H1 (cell line): ENCODE measurements at regions not wholly inside any gene's neighbourhood (a gene's known extent, or its start where the extent isn't known, plus 50 kb on each side); places are given as distances from the start of the nearest gene placed in this dataset.
"Not testable (repeated sequence)": the region's sequence is repeated elsewhere in the genome, so short reads cannot be mapped to it uniquely, and the experiment has no call there.

Experiments
- CTCF ChIA-PET: fragments of 300-600 bp; sonication (Branson Sonifier 250); formaldehyde crosslinking; loops from one replicate; lab custom pipeline; 2021; ENCODE audit not compliant: partially characterized antibody; lab: Charles Lee
- POLR2A ChIA-PET: fragments of 300-600 bp; sonication (Branson Sonifier 250); formaldehyde crosslinking; loops from one replicate; lab custom pipeline; 2021; ENCODE audit warnings: inconsistent platforms; ENCODE audit not compliant: partially characterized antibody; lab: Charles Lee
- DNase-seq, 2 experiments: peaks; one replicate each; pipeline versions ENCODE4 v3.0.0 to v3.0.0-alpha.2; 2010 to 2022; ENCODE audit warnings: low spot score in 2 of 2, low read depth in 1 of 2, mixed read lengths in 1 of 2
- FAIRE-seq: peaks from 2 replicates; lab custom pipeline; 2011; peaks lifted over from hg19 to GRCh38; lab: Jason Lieb, UNC
- H2AFZ ChIP-seq: 2 replicates; pipeline ENCODE4 v1.8.1; 2012; ENCODE audit warnings: low read length, inconsistent platforms
- H2AK5ac ChIP-seq: 2 replicates; pipeline ENCODE4 v1.6.1; 2013; ENCODE audit warnings: low read depth, low read length
- H2BK120ac ChIP-seq: replicated peaks from 2 replicates; pipeline ENCODE3; 2013; ENCODE audit warnings: low read depth, low read length, inconsistent platforms
- H2BK12ac ChIP-seq: 2 replicates; pipeline ENCODE4 v1.6.1; 2013; ENCODE audit warnings: low read depth, low read length
- H2BK15ac ChIP-seq: 2 replicates; pipeline ENCODE4 v1.6.1; 2013; ENCODE audit warnings: low read length
- H2BK20ac ChIP-seq: 2 replicates; pipeline ENCODE4 v1.6.1; 2013; ENCODE audit warnings: low read length
- H2BK5ac ChIP-seq: 2 replicates; pipeline ENCODE4 v1.6.1; 2013; ENCODE audit warnings: low read depth, low read length
- H3K14ac ChIP-seq: 2 replicates; pipeline ENCODE4 v1.6.1; 2013; ENCODE audit warnings: inconsistent platforms; ENCODE audit not compliant: insufficient read length
- H3K18ac ChIP-seq: 2 replicates; pipeline ENCODE4 v1.6.1; 2013; ENCODE audit warnings: low read length; ENCODE audit errors: extremely low read depth
- H3K23ac ChIP-seq: 2 replicates; pipeline ENCODE4 v1.6.1; 2013; ENCODE audit warnings: inconsistent platforms; ENCODE audit not compliant: insufficient read length
- H3K23me2 ChIP-seq: 2 replicates; pipeline ENCODE4 v1.6.1; 2013; ENCODE audit warnings: low read depth, low read length
- H3K27ac ChIP-seq: 2 replicates; pipeline ENCODE4 v1.6.1; 2011; ENCODE audit warnings: low read depth, low read length, inconsistent platforms
- H3K27me3 ChIP-seq, 4 experiments: replicated peaks in 1 of 4; 1 replicate in 1 of 4; 2 replicates in 3 of 4; pipeline versions ENCODE4 v1.6.1 to v1.8.1; 2011 to 2013; ENCODE audit warnings: low read length in 3 of 4, mild to moderate bottlenecking in 3 of 4, inconsistent platforms in 2 of 4, mixed read lengths in 2 of 4, moderate library complexity in 1 of 4; ENCODE audit not compliant: control insufficient read depth in 3 of 4, insufficient read depth in 3 of 4; ENCODE audit errors: extremely low read depth in 1 of 4
- H3K36me3 ChIP-seq, 4 experiments: 2 replicates each; pipeline versions ENCODE4 v1.6.1 to v1.8.1; 2011 to 2013; ENCODE audit warnings: mild to moderate bottlenecking in 4 of 4, low read length in 3 of 4, moderate library complexity in 2 of 4, control low read depth in 1 of 4, inconsistent platforms in 1 of 4; ENCODE audit not compliant: insufficient read depth in 4 of 4, control insufficient read depth in 2 of 4
- H3K4ac ChIP-seq: replicated peaks from 2 replicates; pipeline ENCODE3; 2013; ENCODE audit warnings: low read length, low read depth, mixed read lengths, inconsistent platforms; ENCODE audit not compliant: insufficient read length
- H3K4me1 ChIP-seq, 4 experiments: replicated peaks in 1 of 4; 1 replicate in 1 of 4; 2 replicates in 3 of 4; pipeline versions ENCODE4 v1.6.1 to v1.8.1; 2011 to 2013; ENCODE audit warnings: low read length in 3 of 4, inconsistent platforms in 2 of 4, mixed read lengths in 1 of 4; ENCODE audit not compliant: insufficient read depth in 4 of 4, control insufficient read depth in 3 of 4
- H3K4me2 ChIP-seq, 2 experiments: 2 replicates each; pipeline versions ENCODE4 v1.6.1 to v1.8.1; 2011 to 2013; ENCODE audit warnings: low read depth in 2 of 2, low read length in 2 of 2, control low read depth in 1 of 2, inconsistent platforms in 1 of 2, mild to moderate bottlenecking in 1 of 2; ENCODE audit not compliant: insufficient read depth in 1 of 2
- H3K4me3 ChIP-seq, 4 experiments: fragments of 200-600, 300-600 bp in 1 of 4; sonication (generic), shearing (Covaris generic), sonication (Bioruptor Twin) in 1 of 4; 2 replicates each; pipeline versions ENCODE4 v1.5.1 to v1.8.1; 2011 to 2016; ENCODE audit warnings: low read length in 4 of 4, low read depth in 3 of 4, control low read depth in 2 of 4, inconsistent platforms in 2 of 4, mild to moderate bottlenecking in 2 of 4, mixed read lengths in 1 of 4, moderate library complexity in 1 of 4; ENCODE audit not compliant: insufficient read depth in 2 of 4; ENCODE audit errors: extremely low read depth in 1 of 4
- H3K56ac ChIP-seq: replicated peaks from 2 replicates; pipeline ENCODE3; 2013; ENCODE audit warnings: low read depth, mild to moderate bottlenecking, mixed read lengths, low read length, inconsistent platforms; ENCODE audit not compliant: insufficient read length
- H3K79me1 ChIP-seq: 2 replicates; pipeline ENCODE4 v1.6.1; 2013; ENCODE audit warnings: low read depth, low read length, control low read depth
- H3K79me2 ChIP-seq, 2 experiments: 2 replicates each; pipeline versions ENCODE4 v1.6.1 to v1.8.1; 2012 to 2013; ENCODE audit warnings: low read length in 2 of 2, mild to moderate bottlenecking in 2 of 2, inconsistent platforms in 1 of 2; ENCODE audit not compliant: insufficient read depth in 2 of 2, control insufficient read depth in 1 of 2
- H3K9ac ChIP-seq, 4 experiments: replicated peaks in 1 of 4; 1 replicate in 1 of 4; 2 replicates in 3 of 4; pipeline versions ENCODE4 v1.6.1 to v1.8.1; 2011 to 2013; ENCODE audit warnings: low read depth in 3 of 4, low read length in 3 of 4, control low read depth in 2 of 4, mild to moderate bottlenecking in 2 of 4, moderate library complexity in 2 of 4, inconsistent platforms in 1 of 4; ENCODE audit errors: extremely low read depth in 1 of 4
- H3K9me3 ChIP-seq, 2 experiments: 2 replicates each; pipeline versions ENCODE4 v1.6.1 to v1.8.1; 2012 to 2013; ENCODE audit warnings: mild to moderate bottlenecking in 2 of 2, moderate library complexity in 2 of 2, control low read depth in 1 of 2, inconsistent platforms in 1 of 2, low read depth in 1 of 2, low read length in 1 of 2, mixed read lengths in 1 of 2; ENCODE audit not compliant: insufficient read depth in 2 of 2
- H4K20me1 ChIP-seq, 2 experiments: replicated peaks in 1 of 2; 2 replicates each; pipeline versions ENCODE3 to v1.8.1; 2011 to 2013; ENCODE audit warnings: inconsistent platforms in 2 of 2, low read length in 2 of 2, mild to moderate bottlenecking in 1 of 2; ENCODE audit not compliant: insufficient read depth in 2 of 2, control insufficient read depth in 1 of 2
- H4K5ac ChIP-seq: 2 replicates; pipeline ENCODE4 v1.6.1; 2013; ENCODE audit warnings: low read length, low read depth, mixed read lengths, inconsistent platforms; ENCODE audit not compliant: insufficient read length
- H4K8ac ChIP-seq: 2 replicates; pipeline ENCODE4 v1.8.0; 2013; ENCODE audit warnings: mild to moderate bottlenecking, moderate library complexity, low read length, inconsistent platforms; ENCODE audit not compliant: insufficient read depth; ENCODE audit errors: extremely low read depth
- H4K91ac ChIP-seq: replicated peaks from 2 replicates; pipeline ENCODE3; 2013; ENCODE audit warnings: low read length, mixed read lengths, inconsistent platforms; ENCODE audit not compliant: insufficient read length
- WGBS, 2 experiments: shearing (Covaris generic) in 1 of 2; methylation state at CpG; one replicate each; pipeline versions ENCODE4 v1.1.6 to v1.1.7; 2013 to 2015; ENCODE audit warnings: low lambda C conversion rate in 2 of 2, mixed read lengths in 2 of 2, inconsistent platforms in 1 of 2, low coverage in 1 of 2, missing lambda C conversion rate in 1 of 2; ENCODE audit not compliant: insufficient replicate concordance in 2 of 2, insufficient coverage in 1 of 2, insufficient read length in 1 of 2; ENCODE audit errors: extremely low coverage in 1 of 2, missing lambda C conversion rate in 1 of 2; 5-methylcytosine and 5-hydroxymethylcytosine counted together

DNA sequence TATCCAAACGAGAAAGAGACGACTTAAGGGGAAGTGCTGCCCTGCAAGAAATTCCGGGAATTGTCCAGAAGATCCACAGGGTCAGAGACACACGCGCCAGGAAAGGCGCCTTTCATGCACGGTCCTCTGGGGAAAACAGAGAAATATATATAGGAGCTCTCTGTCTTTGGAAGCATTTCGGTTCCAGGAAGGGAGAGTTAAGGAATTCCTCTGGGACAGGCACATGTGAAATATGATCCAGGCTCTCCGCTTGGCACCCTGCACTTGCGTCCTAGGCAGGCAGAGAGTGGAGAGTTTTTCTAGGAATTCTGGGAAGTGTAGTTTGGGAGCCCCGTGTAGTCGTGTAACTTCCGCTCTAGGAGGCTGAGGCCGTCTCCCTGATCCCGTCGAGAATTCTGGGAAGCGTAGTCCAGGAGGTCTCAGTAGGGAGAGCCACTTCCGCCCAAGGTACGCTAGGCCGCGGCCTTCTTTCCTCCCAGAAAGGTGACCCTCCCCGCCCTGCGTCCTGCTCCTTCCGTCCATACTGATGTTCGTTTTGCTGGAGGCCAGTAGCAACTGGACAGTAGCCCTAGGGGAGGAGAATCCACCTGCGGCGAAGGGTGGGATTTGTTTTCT is 677.5 kb upstream of the DEFB115 start:
- peak overlapping the region in 1 of 4 experiments; percentile 48; a peak in 1 of 8 replicates for H3K4me3 ChIP-seq

DNA sequence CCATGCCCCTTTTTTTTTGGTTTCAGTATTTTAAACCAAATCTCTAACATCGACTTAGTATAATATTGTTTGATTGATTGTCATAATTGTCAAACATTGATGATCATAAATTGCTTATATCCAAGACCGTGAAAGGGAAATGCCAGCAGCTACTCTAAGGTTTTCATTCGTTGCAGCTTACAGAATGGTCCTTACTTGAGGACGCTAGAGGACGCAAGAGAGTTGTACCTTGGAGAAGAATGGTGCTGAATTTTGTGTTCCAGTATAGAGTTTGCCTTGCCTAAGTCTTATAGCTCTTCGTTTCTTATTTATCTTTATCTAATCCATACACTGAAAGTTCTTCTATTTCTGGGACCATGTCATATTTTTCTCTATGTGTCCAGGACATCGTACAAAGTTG is 675.6 kb upstream of the DEFB115 start:
- POLR2A ChIA-PET, H3K23me2 ChIP-seq, H2BK20ac ChIP-seq, H3K4me1 ChIP-seq, H3K23ac ChIP-seq, H4K91ac ChIP-seq, H3K4me2 ChIP-seq, H3K79me2 ChIP-seq, H4K8ac ChIP-seq, H3K79me1 ChIP-seq, H3K4me3 ChIP-seq, H2BK15ac ChIP-seq, CTCF ChIA-PET, H4K20me1 ChIP-seq, H4K5ac ChIP-seq, H3K9ac ChIP-seq, H3K18ac ChIP-seq, FAIRE-seq, H3K27me3 ChIP-seq, H2AK5ac ChIP-seq, H2AFZ ChIP-seq, H2BK12ac ChIP-seq, H2BK120ac ChIP-seq, DNase-seq, H2BK5ac ChIP-seq, H3K14ac ChIP-seq, H3K56ac ChIP-seq, H3K36me3 ChIP-seq, H3K27ac ChIP-seq, H3K4ac ChIP-seq: not testable (repeated sequence)
- WGBS, 2 experiments: 76% methylated on average over 7 of the region's 7 CpGs; no CpG with 5 or more reads in 1 of the 2 experiments
- H3K9me3 ChIP-seq: peaks cover 0 to 25% of the 10 kb centered on the region in 2 experiments; a peak in 1 of 4 replicates

More for the DNA sequence above, 677.5 kb upstream of the DEFB115 start:
- H2AFZ ChIP-seq, H2BK15ac ChIP-seq, H2AK5ac ChIP-seq, H2BK120ac ChIP-seq, H4K91ac ChIP-seq, H3K18ac ChIP-seq, CTCF ChIA-PET, H3K36me3 ChIP-seq, H3K79me2 ChIP-seq, H3K4me1 ChIP-seq, H2BK5ac ChIP-seq, H3K9ac ChIP-seq, H3K27ac ChIP-seq, H3K23me2 ChIP-seq, H3K56ac ChIP-seq, H3K9me3 ChIP-seq, FAIRE-seq, H3K27me3 ChIP-seq, H3K79me1 ChIP-seq, POLR2A ChIA-PET, H3K23ac ChIP-seq, H2BK20ac ChIP-seq, H4K20me1 ChIP-seq, H3K4ac ChIP-seq, H2BK12ac ChIP-seq, H3K14ac ChIP-seq: not testable (repeated sequence)
- peak overlapping the region; percentile 43 for H4K5ac ChIP-seq
- peak overlapping the region in 1 of 2 experiments; percentile 52; a peak in 2 of 4 replicates for H3K4me2 ChIP-seq
- DNase-seq: peak; percentile 53 to 63
- H4K8ac ChIP-seq: peak overlapping the region; percentile 79; the same call in 1 of the 2 replicates
- 85% methylated on average over 15 of the region's 27 CpGs; no CpG with 5 or more reads in 1 of the 2 experiments for WGBS, 2 experiments
